ENCODE measurements at regions not wholly inside any gene's neighbourhood (a gene's known extent, or its start where the extent isn't known, plus 50 kb on each side); places are given as distances from the start of the nearest gene placed in this dataset.

GRCh38 chr9:80407220-80407619 is 835.5 kb downstream of the TLE4 start:
- no peak for TF ChIP-seq CTCF (IDR thresholded peaks at IDR 0.05; ENCODE audit: insufficient read depth, low read length, poor library complexity, severe bottlenecking)
- TF ChIP-seq EZH2phosphoT487 (conservative IDR thresholded peaks at IDR 0.05; ENCODE audit: low read length) = no peak
